ENCODE measurements at regions not wholly inside any gene's neighbourhood (a gene's known extent, or its start where the extent isn't known, plus 50 kb on each side); places are given as distances from the start of the nearest gene placed in this dataset.

- TF ChIP-seq BCLAF1 (IDR thresholded peaks at IDR 0.05) (no peak), ZNF687 (IDR thresholded peaks at IDR 0.05) (no peak), ETV6 (conservative IDR thresholded peaks at IDR 0.05 in 1 of 2, IDR thresholded peaks at IDR 0.05 in 1 of 2; ENCODE audit: borderline replicate concordance in 1 of 2, low read depth in 1 of 2) (no peak), IKZF2 (IDR thresholded peaks at IDR 0.05) (no peak), CUX1 (IDR thresholded peaks at IDR 0.05; ENCODE audit: insufficient replicate concordance, low read depth, low read length) (no peak)
Observed at GRCh38 chr4:17398805-17399204, 113.1 kb downstream of the QDPR start (continued).
